Naive thymus-derived CD4-positive, alpha-beta T cell (primary cell): ENCODE measurements at regions not wholly inside any gene's neighbourhood (a gene's known extent, or its start where the extent isn't known, plus 50 kb on each side); places are given as distances from the start of the nearest gene placed in this dataset.
"Not testable (repeated sequence)": the region's sequence is repeated elsewhere in the genome, so short reads cannot be mapped to it uniquely, and the experiment has no call there.

Experiments
- ATAC-seq: fragments of 150-1000 bp; cut with Tn5 transposase; 2 replicates; pipeline ENCODE4 v1.10.0; 2021; ENCODE audit warnings: mild to moderate bottlenecking, moderate library complexity
- CTCF ChIA-PET: fragments of 350-600 bp; sonication (Branson Sonifier 250); formaldehyde crosslinking; loops from one replicate; lab custom pipeline; 2021; ENCODE audit warnings: antibody characterized with exemption; lab: Charles Lee
- POLR2A ChIA-PET: fragments of 350-600 bp; sonication (Branson Sonifier 250); formaldehyde crosslinking; loops from one replicate; lab custom pipeline; 2021; ENCODE audit warnings: antibody characterized with exemption, inconsistent platforms; lab: Charles Lee
- DNase-seq, 9 donors: peaks; one replicate each; pipeline versions ENCODE4 v3.0.0 to v3.0.0-alpha.2; 2020 to 2022; ENCODE audit warnings: mixed read lengths in 1 of 9
- H3K27ac ChIP-seq: one replicate; pipeline ENCODE4 v1.7.0; 2013; ENCODE audit warnings: mild to moderate bottlenecking, low read depth, low read length, moderate library complexity
- H3K27me3 ChIP-seq, 2 donors: one replicate each; pipeline ENCODE4 v1.7.0; 2013; ENCODE audit warnings: low read length in 2 of 2, mild to moderate bottlenecking in 2 of 2, moderate library complexity in 2 of 2; ENCODE audit not compliant: control insufficient read depth in 2 of 2, insufficient read depth in 2 of 2
- H3K36me3 ChIP-seq, 3 experiments: 1 replicate in 2 of 3; 2 replicates in 1 of 3; pipeline ENCODE4 v1.7.0; 2013; ENCODE audit warnings: low read length in 3 of 3, mild to moderate bottlenecking in 3 of 3, moderate library complexity in 1 of 3; ENCODE audit not compliant: insufficient read depth in 3 of 3, control insufficient read depth in 2 of 3
- H3K4me1 ChIP-seq, 2 donors: one replicate each; pipeline ENCODE4 v1.7.0; 2013; ENCODE audit warnings: low read length in 2 of 2, mild to moderate bottlenecking in 2 of 2, moderate library complexity in 1 of 2; ENCODE audit not compliant: control insufficient read depth in 2 of 2, insufficient read depth in 2 of 2
- H3K4me3 ChIP-seq: 2 replicates; pipeline ENCODE4 v1.7.0; 2013; ENCODE audit warnings: mild to moderate bottlenecking, low read length
- H3K9me3 ChIP-seq, 3 experiments: 1 replicate in 2 of 3; 2 replicates in 1 of 3; pipeline ENCODE4 v1.7.0; 2013; ENCODE audit warnings: low read length in 3 of 3; ENCODE audit not compliant: control insufficient read depth in 2 of 3
- H3K27ac Mint-ChIP-seq, 9 donors: one replicate each; pipeline ENCODE4 v1.8.0; 2020 to 2022; ENCODE audit warnings: mixed read lengths in 9 of 9, mild to moderate bottlenecking in 8 of 9, moderate library complexity in 5 of 9, inconsistent platforms in 2 of 9
- H3K27me3 Mint-ChIP-seq, 5 donors: one replicate each; pipeline ENCODE4 v1.8.0; 2021 to 2022; ENCODE audit warnings: mixed read lengths in 5 of 5, mild to moderate bottlenecking in 1 of 5
- H3K36me3 Mint-ChIP-seq, 5 donors: one replicate each; pipeline ENCODE4 v1.8.0; 2020 to 2022; ENCODE audit warnings: mixed read lengths in 5 of 5, mild to moderate bottlenecking in 3 of 5, inconsistent platforms in 1 of 5
- H3K4me1 Mint-ChIP-seq, 7 donors: one replicate each; pipeline ENCODE4 v1.8.0; 2020 to 2022; ENCODE audit warnings: mixed read lengths in 7 of 7, mild to moderate bottlenecking in 3 of 7, inconsistent platforms in 1 of 7
- H3K4me3 Mint-ChIP-seq, 10 donors: one replicate each; pipeline ENCODE4 v1.8.0; 2020 to 2022; ENCODE audit warnings: mild to moderate bottlenecking in 10 of 10, mixed read lengths in 10 of 10, moderate library complexity in 6 of 10, inconsistent platforms in 2 of 10
- H3K9me3 Mint-ChIP-seq, 11 donors: one replicate each; pipeline ENCODE4 v1.8.0; 2020 to 2022; ENCODE audit warnings: mixed read lengths in 11 of 11, mild to moderate bottlenecking in 4 of 11, inconsistent platforms in 1 of 11, moderate library complexity in 1 of 11
- intact Hi-C, 2 donors: fragments of 100-400 bp; cut with micrococcal nuclease; formaldehyde crosslinking; loops; one replicate each; pipeline ENCODE4 v1.15.1; 2023

- H3K4me1 ChIP-seq, H3K4me3 Mint-ChIP-seq, H3K36me3 Mint-ChIP-seq, H3K27ac ChIP-seq, H3K27me3 Mint-ChIP-seq, H3K36me3 ChIP-seq, H3K9me3 ChIP-seq, ATAC-seq, intact Hi-C loops, DNase-seq, H3K27me3 ChIP-seq, H3K27ac Mint-ChIP-seq, CTCF ChIA-PET, H3K4me1 Mint-ChIP-seq, H3K9me3 Mint-ChIP-seq, H3K4me3 ChIP-seq, POLR2A ChIA-PET: not testable (repeated sequence)
Measured at GRCh38 chrY:18393633-18394032, 152.9 kb upstream of the HSFY1 start.

GRCh38 chrY:18420846-18421245, 125.7 kb upstream of the HSFY1 start:
- ATAC-seq, H3K4me3 Mint-ChIP-seq, POLR2A ChIA-PET, H3K27ac Mint-ChIP-seq, H3K4me1 Mint-ChIP-seq, CTCF ChIA-PET, H3K27me3 ChIP-seq, H3K27ac ChIP-seq, H3K27me3 Mint-ChIP-seq, DNase-seq, H3K36me3 ChIP-seq, H3K4me3 ChIP-seq, H3K4me1 ChIP-seq, H3K9me3 ChIP-seq, intact Hi-C loops, H3K9me3 Mint-ChIP-seq, H3K36me3 Mint-ChIP-seq: not testable (repeated sequence)

GRCh38 chrY:18421457-18421856, 125.1 kb upstream of the HSFY1 start:
- H3K9me3 ChIP-seq, H3K27me3 Mint-ChIP-seq, H3K4me1 Mint-ChIP-seq, CTCF ChIA-PET, H3K27ac Mint-ChIP-seq, H3K27ac ChIP-seq, H3K4me1 ChIP-seq, H3K4me3 ChIP-seq, H3K27me3 ChIP-seq, H3K36me3 Mint-ChIP-seq, DNase-seq, H3K9me3 Mint-ChIP-seq, intact Hi-C loops, H3K4me3 Mint-ChIP-seq, H3K36me3 ChIP-seq, POLR2A ChIA-PET: not testable (repeated sequence)
- peak; percentile 27 for ATAC-seq

- ATAC-seq = peak; percentile 61
- H3K27me3 ChIP-seq, H3K4me3 Mint-ChIP-seq, H3K9me3 ChIP-seq, H3K36me3 ChIP-seq, H3K27ac ChIP-seq, H3K4me3 ChIP-seq, POLR2A ChIA-PET, CTCF ChIA-PET, DNase-seq, H3K9me3 Mint-ChIP-seq, H3K36me3 Mint-ChIP-seq, H3K27me3 Mint-ChIP-seq, H3K4me1 Mint-ChIP-seq, intact Hi-C loops, H3K4me1 ChIP-seq, H3K27ac Mint-ChIP-seq: not testable (repeated sequence)
Measured at GRCh38 chrY:18423970-18424608, 122.4 kb upstream of the HSFY1 start.

GRCh38 chrY:18433540-18433939, 113.0 kb upstream of the HSFY1 start:
- H3K27me3 Mint-ChIP-seq, ATAC-seq, H3K36me3 Mint-ChIP-seq, H3K9me3 Mint-ChIP-seq, CTCF ChIA-PET, H3K4me3 ChIP-seq, H3K27ac Mint-ChIP-seq, POLR2A ChIA-PET, H3K4me1 ChIP-seq, intact Hi-C loops, H3K4me1 Mint-ChIP-seq, H3K4me3 Mint-ChIP-seq, H3K36me3 ChIP-seq, H3K27ac ChIP-seq, H3K9me3 ChIP-seq, DNase-seq, H3K27me3 ChIP-seq: not testable (repeated sequence)

- H3K27me3 ChIP-seq, intact Hi-C loops, H3K9me3 ChIP-seq, H3K36me3 ChIP-seq, H3K27me3 Mint-ChIP-seq, H3K27ac Mint-ChIP-seq, DNase-seq, H3K36me3 Mint-ChIP-seq, H3K27ac ChIP-seq, CTCF ChIA-PET, H3K4me1 Mint-ChIP-seq, H3K9me3 Mint-ChIP-seq, POLR2A ChIA-PET, H3K4me3 Mint-ChIP-seq, H3K4me1 ChIP-seq, H3K4me3 ChIP-seq: not testable (repeated sequence)
- ATAC-seq = peak; percentile 69
Measured at GRCh38 chrY:18445853-18446252, 100.7 kb upstream of the HSFY1 start.

GRCh38 chrY:18452815-18453214, 93.7 kb upstream of the HSFY1 start:
- H3K4me3 ChIP-seq, H3K27ac Mint-ChIP-seq, DNase-seq, H3K36me3 Mint-ChIP-seq, H3K36me3 ChIP-seq, H3K4me1 Mint-ChIP-seq, CTCF ChIA-PET, H3K27me3 ChIP-seq, H3K4me3 Mint-ChIP-seq, H3K9me3 Mint-ChIP-seq, H3K4me1 ChIP-seq, H3K9me3 ChIP-seq, ATAC-seq, POLR2A ChIA-PET, H3K27me3 Mint-ChIP-seq, intact Hi-C loops, H3K27ac ChIP-seq: not testable (repeated sequence)
